Karpas-422 (cell line): ENCODE measurements at regions not wholly inside any gene's neighbourhood (a gene's known extent, or its start where the extent isn't known, plus 50 kb on each side); places are given as distances from the start of the nearest gene placed in this dataset.
A peak's percentile ranks its signal among the peaks of the same experiment; 100 is the strongest.

ENCODE experiments used
- DNase-seq: peaks from one replicate; pipeline ENCODE4 v3.0.0-alpha.2; 2015
- H2AFZ ChIP-seq: fragments of 200-600 bp; sonication (generic); 2 replicates; pipeline ENCODE4 v1.6.1; 2014; ENCODE audit warnings: antibody characterized with exemption, low read length, mixed read lengths
- H3K27ac ChIP-seq: fragments of 200-600 bp; sonication (generic); 2 replicates; pipeline ENCODE4 v1.5.1; 2014; ENCODE audit warnings: mild to moderate bottlenecking, low read length, moderate library complexity
- H3K27me3 ChIP-seq: fragments of 200-600 bp; sonication (generic); 2 replicates; pipeline ENCODE4 v1.6.1; 2014; ENCODE audit warnings: low read length, mixed read lengths
- H3K36me3 ChIP-seq: fragments of 200-600 bp; sonication (generic); 2 replicates; pipeline ENCODE4 v1.6.1; 2014; ENCODE audit warnings: low read length, mixed read lengths; ENCODE audit not compliant: insufficient read depth
- H3K4me1 ChIP-seq: fragments of 200-600 bp; sonication (generic); 2 replicates; pipeline ENCODE4 v1.6.1; 2014; ENCODE audit warnings: mild to moderate bottlenecking, low read length, mixed read lengths
- H3K4me2 ChIP-seq: fragments of 200-600 bp; sonication (generic); 2 replicates; pipeline ENCODE4 v1.6.1; 2014; ENCODE audit warnings: low read length, low read depth, mild to moderate bottlenecking; ENCODE audit not compliant: poor library complexity, severe bottlenecking
- H3K4me3 ChIP-seq: fragments of 200-600 bp; sonication (generic); 2 replicates; pipeline ENCODE4 v1.5.1; 2014; ENCODE audit warnings: mild to moderate bottlenecking, antibody characterized with exemption, low read length, mixed read lengths
- H3K79me2 ChIP-seq: fragments of 200-600 bp; sonication (generic); 2 replicates; pipeline ENCODE4 v1.6.1; 2014; ENCODE audit warnings: mild to moderate bottlenecking, low read length, mixed read lengths
- H3K9ac ChIP-seq: fragments of 200-600 bp; sonication (generic); 2 replicates; pipeline ENCODE4 v1.6.0; 2014; ENCODE audit warnings: low read length
- H3K9me2 ChIP-seq: fragments of 200-600 bp; sonication (generic), shearing (Covaris generic); replicated peaks from 2 replicates; pipeline ENCODE4 v1.6.0; 2014; ENCODE audit warnings: mild to moderate bottlenecking, low read length, moderate library complexity; ENCODE audit not compliant: insufficient read depth
- H3K9me3 ChIP-seq: fragments of 300-700, 200-600 bp; sonication (generic); 2 replicates; pipeline ENCODE4 v1.6.1; 2014; ENCODE audit warnings: low read length, mixed read lengths
- H4K20me1 ChIP-seq: fragments of 200-600 bp; sonication (generic); 2 replicates; pipeline ENCODE4 v1.6.1; 2014; ENCODE audit warnings: mild to moderate bottlenecking, antibody characterized with exemption, low read length, low read depth; ENCODE audit not compliant: insufficient read depth

- peaks cover 84% of the 10 kb centered on the region for H3K4me1 ChIP-seq
These were observed 207.5 kb downstream of the PDCD6IP start for GRCh38 chr3:34005886-34006285.

GRCh38 chr3:34008191-34008590, 209.8 kb downstream of the PDCD6IP start:
- Histone ChIP-seq H3K4me2 (peak overlapping the region; percentile 50), H3K27me3 (no peaks in the 10 kb centered on the region), H3K79me2 (no peaks in the 10 kb centered on the region), H3K36me3 (no peaks in the 10 kb centered on the region), H3K9ac (peak overlapping the region; percentile 28), H3K4me1 (peaks cover 90% of the 10 kb centered on the region), H3K9me2 (no peaks in the 10 kb centered on the region), H3K9me3 (no peaks in the 10 kb centered on the region), H3K27ac (peak overlapping the region; percentile 75), H3K4me3 (peak overlapping the region; percentile 10), H2AFZ (no peak overlapping the region; the same call in 1 of the 2 replicates), H4K20me1 (no peaks in the 10 kb centered on the region)
- peak; percentile 95 for DNase-seq

More at GRCh38 chr3:34005886-34006285, 207.5 kb downstream of the PDCD6IP start:
- no peaks in the 10 kb centered on the region for H4K20me1 ChIP-seq
- no peak overlapping the region for H3K4me2 ChIP-seq
- DNase-seq: no peak
- H3K4me3 ChIP-seq: no peak overlapping the region
- no peaks in the 10 kb centered on the region for H3K79me2 ChIP-seq
- H3K36me3 ChIP-seq: no peaks in the 10 kb centered on the region
- H3K9me3 ChIP-seq: no peaks in the 10 kb centered on the region
- no peak overlapping the region for H2AFZ ChIP-seq
- no peaks in the 10 kb centered on the region for H3K9me2 ChIP-seq
- no peak overlapping the region for H3K27ac ChIP-seq
- no peaks in the 10 kb centered on the region for H3K27me3 ChIP-seq
- no peak overlapping the region for H3K9ac ChIP-seq

DNA sequence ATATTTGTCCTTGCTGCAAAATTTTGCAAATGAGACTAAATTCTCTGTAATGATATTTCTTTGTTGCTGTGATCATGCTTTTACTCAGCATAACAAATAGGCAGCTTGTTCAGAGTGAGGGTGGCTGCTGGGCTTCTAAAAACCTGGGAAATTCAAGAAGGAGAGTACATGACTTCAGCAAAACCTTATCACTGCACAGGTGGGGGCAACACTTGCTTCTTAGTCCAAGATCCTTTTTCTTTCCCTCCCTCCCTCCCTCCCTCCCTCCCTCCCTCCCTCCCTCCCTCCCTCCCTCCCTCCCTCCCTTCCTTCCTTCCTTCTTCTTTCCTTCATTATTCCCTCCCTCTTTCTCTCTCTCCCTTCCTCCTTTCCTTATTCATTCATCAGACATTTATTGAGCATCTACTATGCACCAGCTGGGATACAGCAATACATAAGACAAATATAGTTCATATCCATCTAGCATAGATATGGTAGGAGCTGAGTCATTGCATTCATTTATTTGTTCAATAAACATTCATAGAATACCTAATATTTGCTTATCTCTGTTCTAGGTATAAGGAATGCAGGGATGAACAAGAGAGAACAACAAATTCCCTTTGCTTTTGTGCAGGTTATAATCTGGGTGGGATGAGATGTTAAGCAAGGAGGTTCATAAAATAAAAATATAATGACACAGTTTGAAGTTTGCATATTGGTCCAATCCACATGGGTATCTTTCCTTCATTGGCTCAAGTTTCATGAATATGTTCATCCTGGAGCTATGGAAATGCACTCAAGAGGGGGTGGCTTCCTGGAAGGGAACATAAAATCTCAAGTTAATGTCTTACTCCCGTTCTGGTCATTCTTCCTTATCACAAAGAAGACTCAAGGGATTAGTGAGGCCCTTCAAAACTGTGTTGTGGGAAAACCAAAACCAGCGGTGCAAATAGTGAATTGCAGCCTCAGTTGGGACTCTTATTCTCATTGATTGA, 210.7 kb downstream of the PDCD6IP start:
- Histone ChIP-seq H4K20me1 (no peaks in the 10 kb centered on the region), H3K27ac (peak overlapping the region; percentile 93)

DNA sequence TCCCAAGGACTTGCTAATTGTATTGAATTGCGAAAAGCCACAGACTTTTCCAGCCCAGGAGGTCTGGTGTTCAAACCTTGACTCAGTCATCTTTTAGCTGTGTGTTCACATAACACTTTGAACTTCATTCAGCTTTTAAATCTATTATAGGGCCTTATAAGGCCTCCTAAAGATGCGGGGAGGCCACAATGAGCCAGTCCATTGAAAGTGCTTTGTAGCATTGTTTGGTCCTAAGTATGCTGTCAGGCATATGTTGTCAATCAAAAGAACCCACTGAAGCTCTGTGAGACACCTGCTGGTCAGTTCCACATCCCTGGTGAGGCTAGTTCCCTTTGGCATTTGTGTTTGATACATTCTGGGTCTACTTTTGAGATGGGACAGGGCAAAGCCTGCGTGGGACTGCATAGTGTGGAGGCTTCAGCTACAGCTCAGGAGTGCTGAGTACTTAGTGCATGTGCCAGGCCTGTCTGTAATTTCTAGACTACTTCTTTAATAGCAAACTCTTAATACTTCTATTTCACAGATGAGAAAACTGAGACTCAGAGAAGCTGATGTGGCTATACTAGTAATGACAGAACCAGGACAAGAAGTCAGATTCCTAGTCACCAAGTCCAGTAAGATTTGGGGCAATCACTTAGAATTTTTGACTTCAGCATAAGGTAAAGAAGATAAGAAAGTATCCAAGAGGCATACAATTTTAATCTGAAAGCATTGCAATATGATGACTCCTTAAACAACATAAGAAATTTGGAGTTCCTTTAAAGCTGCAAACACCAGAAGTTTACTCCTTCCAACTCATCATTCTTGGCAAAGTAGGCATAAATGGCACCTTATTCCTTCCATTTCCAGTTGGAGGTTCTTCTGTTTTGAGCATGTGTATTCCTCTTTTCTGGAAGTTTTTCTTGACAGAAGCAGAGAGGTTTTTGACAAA, 213.0 kb downstream of the PDCD6IP start:
- Histone ChIP-seq H3K27me3 (no peaks in the 10 kb centered on the region), H3K9me3 (no peaks in the 10 kb centered on the region), H3K27ac (peak overlapping the region; percentile 93), H3K9me2 (no peaks in the 10 kb centered on the region), H3K4me1 (peaks cover 83% of the 10 kb centered on the region), H4K20me1 (no peaks in the 10 kb centered on the region), H3K79me2 (no peaks in the 10 kb centered on the region), H3K36me3 (no peaks in the 10 kb centered on the region), H3K4me2 (peak overlapping the region; percentile 67), H2AFZ (no peak overlapping the region), H3K9ac (no peak overlapping the region; the same call in 1 of the 2 replicates), H3K4me3 (no peak overlapping the region)
- DNase-seq: peak; percentile 84

More for the DNA sequence above, 210.7 kb downstream of the PDCD6IP start:
- no peak for DNase-seq
- no peaks in the 10 kb centered on the region for H3K27me3 ChIP-seq
- no peak overlapping the region for H2AFZ ChIP-seq
- peak overlapping the region; percentile 67 for H3K4me2 ChIP-seq
- no peaks in the 10 kb centered on the region for H3K9me2 ChIP-seq
- peaks cover 86% of the 10 kb centered on the region for H3K4me1 ChIP-seq
- H3K79me2 ChIP-seq: no peaks in the 10 kb centered on the region
- no peaks in the 10 kb centered on the region for H3K9me3 ChIP-seq
- peak overlapping the region; percentile 44 for H3K9ac ChIP-seq
- H3K4me3 ChIP-seq: peak overlapping the region; percentile 39
- no peaks in the 10 kb centered on the region for H3K36me3 ChIP-seq

DNA sequence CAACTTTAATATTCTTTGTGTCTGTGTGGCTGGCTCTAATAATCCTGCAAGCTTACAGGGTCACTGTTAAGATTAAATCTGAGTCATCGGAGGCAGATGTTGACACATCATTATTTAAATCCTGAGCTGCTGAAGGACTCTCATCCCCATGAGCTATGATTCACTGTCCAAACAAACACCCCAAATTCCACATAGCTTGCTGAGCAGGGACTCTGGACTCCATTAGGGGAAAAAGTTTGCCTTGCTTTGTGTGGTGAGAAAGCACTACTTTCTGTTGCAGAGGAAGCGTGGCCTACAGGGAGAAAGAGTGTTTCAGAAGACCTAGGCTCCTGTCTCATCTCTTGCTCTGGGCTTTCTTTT, 213.7 kb downstream of the PDCD6IP start:
- no peaks in the 10 kb centered on the region for H4K20me1 ChIP-seq
- no peaks in the 10 kb centered on the region for H3K27me3 ChIP-seq
- H3K36me3 ChIP-seq: no peaks in the 10 kb centered on the region
- H3K4me1 ChIP-seq: peaks cover 83% of the 10 kb centered on the region
- H3K27ac ChIP-seq: peak overlapping the region; percentile 93; the same call in 1 of the 2 replicates
- H3K79me2 ChIP-seq: no peaks in the 10 kb centered on the region
- H3K4me2 ChIP-seq: no peak overlapping the region
- H3K9me3 ChIP-seq: no peaks in the 10 kb centered on the region
- no peak overlapping the region; the same call in 1 of the 2 replicates for H3K9ac ChIP-seq
- no peak for DNase-seq
- no peaks in the 10 kb centered on the region for H3K9me2 ChIP-seq
- no peak overlapping the region for H2AFZ ChIP-seq
- no peak overlapping the region for H3K4me3 ChIP-seq

DNA sequence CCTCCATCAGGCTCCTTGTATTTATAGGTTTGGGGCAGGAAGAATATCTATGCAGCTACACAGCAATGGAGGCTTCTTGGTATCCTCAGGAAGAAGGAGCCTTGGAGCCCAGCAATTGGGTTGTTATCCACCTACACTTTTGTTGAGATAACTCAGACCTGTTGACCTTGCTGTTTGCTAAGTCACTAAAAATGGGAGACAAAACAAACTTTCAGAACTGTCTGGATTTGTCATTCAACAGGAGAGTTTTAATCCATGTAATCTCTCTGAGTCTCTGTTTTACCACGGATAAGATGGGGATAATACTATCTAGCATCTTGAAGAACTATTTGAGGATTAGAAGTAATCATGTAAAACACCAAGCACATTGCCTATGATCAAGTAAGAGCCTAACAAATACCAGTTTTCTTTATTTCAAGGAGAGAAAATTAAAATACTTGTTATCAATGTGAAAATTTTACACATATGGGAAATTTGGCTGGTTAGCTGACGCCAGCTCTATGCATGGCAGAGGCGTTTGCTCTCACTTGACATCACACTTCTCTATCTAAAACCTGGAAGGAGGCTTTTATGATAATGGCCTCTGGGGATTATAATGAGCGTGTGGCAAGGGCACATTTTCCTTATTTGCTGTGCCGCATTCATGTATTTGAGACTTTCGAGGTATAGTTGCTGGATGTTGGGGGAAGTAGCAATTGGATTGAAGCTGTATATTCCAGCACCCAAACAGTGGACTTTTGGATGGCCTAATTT, 215.6 kb downstream of the PDCD6IP start:
- H3K4me2 ChIP-seq: no peak overlapping the region
- H3K36me3 ChIP-seq: no peaks in the 10 kb centered on the region

GRCh38 chr3:34015204-34016142, 217.0 kb downstream of the PDCD6IP start:
- no peaks in the 10 kb centered on the region for H3K27me3 ChIP-seq
- DNase-seq: peak; percentile 88
- H3K9me2 ChIP-seq: no peaks in the 10 kb centered on the region
- H3K79me2 ChIP-seq: no peaks in the 10 kb centered on the region
- H3K9ac ChIP-seq: no peak overlapping the region
- peaks cover 83% of the 10 kb centered on the region for H3K4me1 ChIP-seq
- H3K4me3 ChIP-seq: no peak overlapping the region
- no peak overlapping the region for H3K4me2 ChIP-seq
- H3K9me3 ChIP-seq: no peaks in the 10 kb centered on the region
- no peaks in the 10 kb centered on the region for H4K20me1 ChIP-seq
- H2AFZ ChIP-seq: no peak overlapping the region
- no peaks in the 10 kb centered on the region for H3K36me3 ChIP-seq
- no peak overlapping the region for H3K27ac ChIP-seq

More for the DNA sequence above, 215.6 kb downstream of the PDCD6IP start:
- Histone ChIP-seq H3K4me1 (peaks cover 83% of the 10 kb centered on the region), H3K27me3 (no peaks in the 10 kb centered on the region), H4K20me1 (no peaks in the 10 kb centered on the region), H3K9me3 (no peaks in the 10 kb centered on the region), H3K9me2 (no peaks in the 10 kb centered on the region), H3K27ac (no peak overlapping the region), H3K4me3 (no peak overlapping the region), H3K9ac (no peak overlapping the region), H3K79me2 (no peaks in the 10 kb centered on the region), H2AFZ (no peak overlapping the region)
- no peak for DNase-seq
